C4-2B (cell line): ENCODE measurements at regions not wholly inside any gene's neighbourhood (a gene's known extent, or its start where the extent isn't known, plus 50 kb on each side); places are given as distances from the start of the nearest gene placed in this dataset.

Experiments
- ZFX ChIP-seq: fragments of 450-650 bp; IDR thresholded peaks from 2 replicates; pipeline ENCODE4 v1.6.1; 2017
- TF ChIP-seq, protein P1 (sequence below): fragments of 450-650 bp; conservative IDR thresholded peaks from 2 replicates; pipeline ENCODE4 v1.5.1; 2017; ENCODE audit warnings: mild to moderate bottlenecking

DNA sequence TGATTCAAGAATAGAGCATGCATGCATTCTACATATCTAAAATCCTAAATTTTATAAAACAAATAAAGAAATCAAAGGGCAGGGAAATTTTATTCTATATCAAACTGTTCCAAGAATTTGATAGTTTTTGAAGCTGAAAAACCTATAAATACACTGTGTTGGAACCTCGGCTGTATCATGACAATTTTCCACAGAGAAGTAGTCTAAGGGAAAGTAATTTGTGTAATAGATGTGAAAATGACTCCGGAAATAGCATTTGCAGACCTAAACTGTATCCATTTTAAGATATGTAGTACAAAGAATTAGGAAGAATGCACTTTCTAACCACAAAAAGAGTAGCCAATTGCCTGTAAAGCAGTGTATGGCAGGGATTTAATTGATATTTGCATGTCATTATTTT is 112.5 kb upstream of the WDR17 start:
- TF ChIP-seq ZFX: no peak
- TF ChIP-seq, protein P1, sequence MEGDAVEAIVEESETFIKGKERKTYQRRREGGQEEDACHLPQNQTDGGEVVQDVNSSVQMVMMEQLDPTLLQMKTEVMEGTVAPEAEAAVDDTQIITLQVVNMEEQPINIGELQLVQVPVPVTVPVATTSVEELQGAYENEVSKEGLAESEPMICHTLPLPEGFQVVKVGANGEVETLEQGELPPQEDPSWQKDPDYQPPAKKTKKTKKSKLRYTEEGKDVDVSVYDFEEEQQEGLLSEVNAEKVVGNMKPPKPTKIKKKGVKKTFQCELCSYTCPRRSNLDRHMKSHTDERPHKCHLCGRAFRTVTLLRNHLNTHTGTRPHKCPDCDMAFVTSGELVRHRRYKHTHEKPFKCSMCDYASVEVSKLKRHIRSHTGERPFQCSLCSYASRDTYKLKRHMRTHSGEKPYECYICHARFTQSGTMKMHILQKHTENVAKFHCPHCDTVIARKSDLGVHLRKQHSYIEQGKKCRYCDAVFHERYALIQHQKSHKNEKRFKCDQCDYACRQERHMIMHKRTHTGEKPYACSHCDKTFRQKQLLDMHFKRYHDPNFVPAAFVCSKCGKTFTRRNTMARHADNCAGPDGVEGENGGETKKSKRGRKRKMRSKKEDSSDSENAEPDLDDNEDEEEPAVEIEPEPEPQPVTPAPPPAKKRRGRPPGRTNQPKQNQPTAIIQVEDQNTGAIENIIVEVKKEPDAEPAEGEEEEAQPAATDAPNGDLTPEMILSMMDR: no peak
